IMR-90 (cell line): ENCODE measurements at regions not wholly inside any gene's neighbourhood (a gene's known extent, or its start where the extent isn't known, plus 50 kb on each side); places are given as distances from the start of the nearest gene placed in this dataset.

ENCODE experiments used
- ATAC-seq: fragments of 200-7000 bp; cut with Tn5 transposase; 2 replicates; pipeline ENCODE4 v1.9.1; 2020; ENCODE audit warnings: low read depth, mild to moderate bottlenecking, moderate library complexity
- BruUV-seq: library from RNA; stranded (reverse); fragments of 400-500 nt; replicated peaks from 2 replicates; lab custom pipeline; 2021; lab: Mats Ljungman, UMichigan
- CTCF ChIA-PET: fragments of 300-600 bp; formaldehyde crosslinking; extraction: SDS; loops from one replicate; lab custom pipeline; 2021; ENCODE audit warnings: antibody characterized with exemption; lab: Yijun Ruan, JAX
- POLR2A ChIA-PET: fragments of 300-600 bp; sonication (Branson Sonifier 250); formaldehyde crosslinking; loops from one replicate; lab custom pipeline; 2022; ENCODE audit warnings: antibody characterized with exemption; ENCODE audit not compliant: unreplicated experiment; lab: Charles Lee
- DNase-seq: peaks from one replicate; pipeline ENCODE4 v3.0.0; 2013
- H2AFZ ChIP-seq: replicated peaks from 2 replicates; pipeline ENCODE3; 2013; ENCODE audit warnings: low read length, mild to moderate bottlenecking; ENCODE audit not compliant: poor library complexity
- H2AK5ac ChIP-seq: 2 replicates; pipeline ENCODE4 v1.6.1; 2013; ENCODE audit warnings: low read depth, low read length, inconsistent platforms
- H2AK9ac ChIP-seq: replicated peaks from 2 replicates; pipeline ENCODE3; 2013; ENCODE audit warnings: mild to moderate bottlenecking, low read depth, low read length, moderate library complexity; ENCODE audit not compliant: poor library complexity
- H2BK120ac ChIP-seq: 2 replicates; pipeline ENCODE4 v1.6.1; 2013; ENCODE audit warnings: low read depth, low read length, inconsistent platforms
- H2BK15ac ChIP-seq: 3 replicates; pipeline ENCODE4 v1.6.1; 2013; ENCODE audit warnings: low read depth, low read length, inconsistent platforms
- H2BK20ac ChIP-seq: 2 replicates; pipeline ENCODE4 v1.6.1; 2013; ENCODE audit warnings: low read depth, mild to moderate bottlenecking, inconsistent platforms, low read length, moderate library complexity
- H2BK5ac ChIP-seq: 2 replicates; pipeline ENCODE4 v1.6.1; 2013; ENCODE audit warnings: mild to moderate bottlenecking, low read depth, low read length, inconsistent platforms; ENCODE audit not compliant: poor library complexity, severe bottlenecking
- H3K14ac ChIP-seq: replicated peaks from 2 replicates; pipeline ENCODE4 v1.6.1; 2013; ENCODE audit warnings: low read depth, low read length, inconsistent platforms
- H3K18ac ChIP-seq: 2 replicates; pipeline ENCODE4 v1.6.1; 2013; ENCODE audit warnings: low read depth, low read length, control low read depth
- H3K23ac ChIP-seq: 2 replicates; pipeline ENCODE4 v1.6.1; 2013; ENCODE audit warnings: low read depth, low read length, inconsistent platforms
- H3K27ac ChIP-seq: 2 replicates; pipeline ENCODE4 v1.5.1; 2013; ENCODE audit warnings: mild to moderate bottlenecking, control low read depth, low read length; ENCODE audit not compliant: insufficient read depth
- H3K27me3 ChIP-seq: 2 replicates; pipeline ENCODE4 v1.6.1; 2013; ENCODE audit warnings: low read length; ENCODE audit not compliant: control insufficient read depth, insufficient read depth
- H3K36me3 ChIP-seq: 2 replicates; pipeline ENCODE4 v1.6.1; 2013; ENCODE audit warnings: low read length, mixed read lengths; ENCODE audit not compliant: control insufficient read depth, insufficient read depth
- H3K4ac ChIP-seq: 2 replicates; pipeline ENCODE4 v1.6.1; 2013; ENCODE audit warnings: low read depth, low read length, inconsistent platforms
- H3K4me1 ChIP-seq: 2 replicates; pipeline ENCODE4 v1.6.1; 2013; ENCODE audit warnings: low read length, mixed read lengths; ENCODE audit not compliant: control insufficient read depth, insufficient read depth
- H3K4me2 ChIP-seq: 2 replicates; pipeline ENCODE4 v1.6.1; 2013; ENCODE audit warnings: low read depth, mild to moderate bottlenecking, control low read depth, low read length, moderate library complexity
- H3K4me3 ChIP-seq: 2 replicates; pipeline ENCODE4 v1.5.1; 2013; ENCODE audit warnings: low read depth, mild to moderate bottlenecking, control low read depth, low read length, moderate library complexity; ENCODE audit not compliant: insufficient read depth
- H3K56ac ChIP-seq: 2 replicates; pipeline ENCODE4 v1.6.1; 2013; ENCODE audit warnings: low read length, inconsistent platforms; ENCODE audit not compliant: insufficient read depth; ENCODE audit errors: extremely low read depth
- H3K79me1 ChIP-seq, 2 experiments: 2 replicates each; pipeline ENCODE4 v1.6.1; 2013; ENCODE audit warnings: low read length in 2 of 2, inconsistent platforms in 1 of 2, low read depth in 1 of 2
- H3K9ac ChIP-seq: 2 replicates; pipeline ENCODE4 v1.6.1; 2013; ENCODE audit warnings: low read depth, low read length, control low read depth
- H3K9me1 ChIP-seq: 2 replicates; pipeline ENCODE4 v1.6.1; 2013; ENCODE audit warnings: low read length, inconsistent platforms; ENCODE audit not compliant: insufficient read depth
- H3K9me3 ChIP-seq: 2 replicates; pipeline ENCODE4 v1.6.1; 2013; ENCODE audit warnings: low read length; ENCODE audit not compliant: control insufficient read depth, insufficient read depth
- H4K20me1 ChIP-seq: 2 replicates; pipeline ENCODE4 v1.6.1; 2013; ENCODE audit warnings: low read length, inconsistent platforms; ENCODE audit not compliant: insufficient read depth
- H4K5ac ChIP-seq: 2 replicates; pipeline ENCODE4 v1.6.1; 2013; ENCODE audit warnings: mild to moderate bottlenecking, low read depth, low read length, control low read depth
- H4K8ac ChIP-seq, 2 experiments: 2 replicates each; pipeline ENCODE4 v1.6.1; 2013; ENCODE audit warnings: low read depth in 2 of 2, low read length in 2 of 2, control low read depth in 1 of 2, inconsistent platforms in 1 of 2
- H4K91ac ChIP-seq: 2 replicates; pipeline ENCODE4 v1.6.1; 2013; ENCODE audit warnings: low read depth, low read length, inconsistent platforms; ENCODE audit not compliant: insufficient read depth
- BHLHE40 ChIP-seq: fragments of 150-350 bp; IDR thresholded peaks from 2 replicates; pipeline ENCODE4 v1.6.1; 2016; ENCODE audit warnings: mild to moderate bottlenecking, low read depth, low read length
- CEBPB ChIP-seq: IDR thresholded peaks from 2 replicates; pipeline ENCODE4 v1.6.1; 2012; ENCODE audit warnings: low read depth, low read length, improper control_type of control experiment
- CHD1 ChIP-seq: IDR thresholded peaks from 2 replicates; pipeline ENCODE4 v1.6.1; 2012; ENCODE audit warnings: low read depth, low read length, improper control_type of control experiment
- CTCF ChIP-seq: conservative IDR thresholded peaks from 2 replicates; pipeline ENCODE4 v1.5.1; 2012; ENCODE audit warnings: mild to moderate bottlenecking, low read depth, low read length, improper control_type of control experiment
- ELK1 ChIP-seq: fragments of 150-350 bp; IDR thresholded peaks from 2 replicates; pipeline ENCODE4 v1.6.1; 2016; ENCODE audit warnings: low read depth, mild to moderate bottlenecking, low read length, moderate library complexity, borderline replicate concordance
- FOS ChIP-seq: fragments of 150-350 bp; IDR thresholded peaks from 2 replicates; pipeline ENCODE4 v1.6.1; 2016; ENCODE audit warnings: low read depth, low read length
- MAFK ChIP-seq: IDR thresholded peaks from 2 replicates; pipeline ENCODE4 v1.6.1; 2012; ENCODE audit warnings: low read depth, low read length, improper control_type of control experiment
- MAZ ChIP-seq: IDR thresholded peaks from 2 replicates; pipeline ENCODE4 v1.6.1; 2012; ENCODE audit warnings: low read depth, mild to moderate bottlenecking, low read length, improper control_type of control experiment, moderate library complexity, borderline replicate concordance
- MXI1 ChIP-seq: IDR thresholded peaks from 2 replicates; pipeline ENCODE4 v1.6.1; 2012; ENCODE audit warnings: low read depth, mild to moderate bottlenecking, low read length, moderate library complexity, borderline replicate concordance
- NFE2L2 ChIP-seq: fragments of 150-350 bp; IDR thresholded peaks from 2 replicates; pipeline ENCODE4 v1.6.1; 2016; ENCODE audit warnings: low read depth, mild to moderate bottlenecking, low read length
- POLR2A ChIP-seq: IDR thresholded peaks from 2 replicates; pipeline ENCODE4 v1.6.1; 2012; ENCODE audit warnings: mild to moderate bottlenecking, low read depth, low read length
- RAD21 ChIP-seq: IDR thresholded peaks from 2 replicates; pipeline ENCODE4 v1.6.1; 2012; ENCODE audit warnings: low read length, improper control_type of control experiment
- RCOR1 ChIP-seq: IDR thresholded peaks from 2 replicates; pipeline ENCODE4 v1.6.1; 2012; ENCODE audit warnings: mild to moderate bottlenecking, low read length, improper control_type of control experiment; ENCODE audit not compliant: insufficient replicate concordance
- RFX5 ChIP-seq: IDR thresholded peaks from 2 replicates; pipeline ENCODE4 v1.8.0; 2012; ENCODE audit warnings: low read depth, mild to moderate bottlenecking, low read length, moderate library complexity
- SMC3 ChIP-seq: fragments of 150-350 bp; IDR thresholded peaks from 2 replicates; pipeline ENCODE4 v1.6.1; 2016; ENCODE audit warnings: low read depth, mild to moderate bottlenecking, antibody characterized with exemption, low read length, moderate library complexity
- USF2 ChIP-seq: fragments of 150-350 bp; IDR thresholded peaks from 2 replicates; pipeline ENCODE4 v1.6.1; 2017; ENCODE audit warnings: mild to moderate bottlenecking, antibody characterized with exemption, low read length, low read depth
- WGBS, 2 experiments: methylation state at CpG; one replicate each; pipeline versions ENCODE4 v1.1.5 to v1.1.7; 2013; ENCODE audit warnings: missing lambda C conversion rate in 2 of 2; ENCODE audit not compliant: insufficient read length in 1 of 2; ENCODE audit errors: extremely low coverage in 2 of 2; 5-methylcytosine and 5-hydroxymethylcytosine counted together
- dilution Hi-C: fragments of 300-500 bp; cut with HindIII; formaldehyde crosslinking; loops from one replicate; pipeline ENCODE4 v1.14.3; 2018; ENCODE audit warnings: low sequenced_read_pairs; ENCODE audit not compliant: unreplicated experiment
- in situ Hi-C: fragments of 300-500 bp; cut with MboI; formaldehyde crosslinking; loops from 3 replicates; pipeline ENCODE4 v1.14.3; 2019; ENCODE audit warnings: low sequenced_read_pairs, inconsistent platforms, mixed read lengths
- intact Hi-C: fragments of 100-400 bp; cut with micrococcal nuclease; formaldehyde crosslinking; loops from 2 replicates; pipeline ENCODE4 v1.10.0; 2022

- BruUV-seq = no TSS peak
- TF ChIP-seq RCOR1 (no peak), FOS (no peak), NFE2L2 (no peak), USF2 (no peak), ELK1 (no peak), RFX5 (no peak), RAD21 (no peak), MXI1 (no peak), MAZ (no peak), SMC3 (no peak), CTCF (no peak), CEBPB (no peak), POLR2A (no peak), CHD1 (no peak), BHLHE40 (no peak), MAFK (no peak)
- no peak overlapping the region for H4K8ac ChIP-seq
- ChIA-PET CTCF (no interaction called here), POLR2A (no interaction called here)
- no peak overlapping the region for H3K4me3 ChIP-seq
- H3K79me1 ChIP-seq = no peaks in the 10 kb centered on the region
- H3K9me1 ChIP-seq = no peaks in the 10 kb centered on the region
- ATAC-seq = no peak
- H3K18ac ChIP-seq = no peak overlapping the region
- H3K23ac ChIP-seq = no peak overlapping the region
- no peak for DNase-seq
- H3K36me3 ChIP-seq = no peaks in the 10 kb centered on the region
- H2BK20ac ChIP-seq = no peak overlapping the region
- no peak overlapping the region for H2BK5ac ChIP-seq
- no peak overlapping the region for H3K9ac ChIP-seq
- H4K20me1 ChIP-seq = no peaks in the 10 kb centered on the region
- no peak overlapping the region for H4K91ac ChIP-seq
- no peaks in the 10 kb centered on the region for H3K4me1 ChIP-seq
- no peak overlapping the region for H3K4me2 ChIP-seq
- in situ Hi-C loops = no loop called here
- H4K5ac ChIP-seq = no peak overlapping the region
- no peak overlapping the region for H2AK5ac ChIP-seq
- no CpG with 5 or more reads among the region's 1 CpG for WGBS, 2 experiments
- no peak overlapping the region for H2AK9ac ChIP-seq
- H3K9me3 ChIP-seq = peaks cover 2% of the 10 kb centered on the region; the same call in 1 of the 2 replicates
- intact Hi-C loops = no loop called here
- no peak overlapping the region for H3K27ac ChIP-seq
- dilution Hi-C loops = no loop called here
- no peak overlapping the region for H2BK15ac ChIP-seq
- H2AFZ ChIP-seq = no peak overlapping the region
- no peak overlapping the region for H2BK120ac ChIP-seq
- H3K27me3 ChIP-seq = no peaks in the 10 kb centered on the region
- H3K56ac ChIP-seq = no peak overlapping the region
- no peak overlapping the region for H3K4ac ChIP-seq
- H3K14ac ChIP-seq = no peak overlapping the region
These were observed 994.4 kb upstream of the SEL1L start for GRCh38 chr14:82528016-82528415.
